ENCODE measurements at regions not wholly inside any gene's neighbourhood (a gene's known extent, or its start where the extent isn't known, plus 50 kb on each side); places are given as distances from the start of the nearest gene placed in this dataset.

- no peak for DNase-seq
Observed at GRCh38 chr5:82679660-82680059, 397.5 kb downstream of the TMEM167A start.

DNA sequence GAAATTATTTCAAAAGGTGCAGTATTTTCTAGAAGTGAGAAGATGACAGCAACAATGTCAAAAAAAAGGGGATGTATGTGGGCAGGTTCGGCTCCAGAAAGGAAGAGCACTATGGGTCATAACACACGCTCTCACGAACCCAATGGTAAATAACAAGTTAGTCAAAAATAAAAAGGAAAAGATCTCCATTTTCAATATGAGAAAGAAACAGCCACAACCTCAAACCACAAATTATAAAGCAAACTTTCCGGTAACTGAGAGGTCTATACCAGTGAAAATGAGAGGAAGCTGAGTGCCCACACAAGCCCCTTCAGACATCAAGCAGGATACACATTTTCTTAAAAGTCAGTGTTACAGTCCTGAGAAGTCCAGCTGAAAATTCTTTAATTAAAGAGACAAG is 398.5 kb upstream of the RPS23 start:
- DNase-seq: no peak

DNA sequence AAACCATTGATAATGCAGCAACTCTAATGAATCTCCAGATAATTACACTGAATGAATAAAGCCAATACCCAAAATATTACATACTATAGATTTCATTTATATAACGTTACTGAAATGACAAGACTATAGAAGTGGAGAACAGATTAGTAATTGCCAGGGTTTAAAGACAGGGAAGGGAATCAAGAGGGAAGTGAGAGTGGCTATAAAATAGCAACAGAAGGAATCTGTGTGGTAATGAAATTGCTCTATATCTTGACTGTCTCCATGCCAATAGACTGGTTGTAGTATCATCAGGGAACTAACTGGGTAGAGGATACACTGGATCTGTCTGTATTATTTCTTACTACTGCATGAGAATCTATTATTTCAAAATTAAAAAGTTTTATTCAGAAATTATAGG is 396.5 kb upstream of the RPS23 start:
- no peak for DNase-seq

DNA sequence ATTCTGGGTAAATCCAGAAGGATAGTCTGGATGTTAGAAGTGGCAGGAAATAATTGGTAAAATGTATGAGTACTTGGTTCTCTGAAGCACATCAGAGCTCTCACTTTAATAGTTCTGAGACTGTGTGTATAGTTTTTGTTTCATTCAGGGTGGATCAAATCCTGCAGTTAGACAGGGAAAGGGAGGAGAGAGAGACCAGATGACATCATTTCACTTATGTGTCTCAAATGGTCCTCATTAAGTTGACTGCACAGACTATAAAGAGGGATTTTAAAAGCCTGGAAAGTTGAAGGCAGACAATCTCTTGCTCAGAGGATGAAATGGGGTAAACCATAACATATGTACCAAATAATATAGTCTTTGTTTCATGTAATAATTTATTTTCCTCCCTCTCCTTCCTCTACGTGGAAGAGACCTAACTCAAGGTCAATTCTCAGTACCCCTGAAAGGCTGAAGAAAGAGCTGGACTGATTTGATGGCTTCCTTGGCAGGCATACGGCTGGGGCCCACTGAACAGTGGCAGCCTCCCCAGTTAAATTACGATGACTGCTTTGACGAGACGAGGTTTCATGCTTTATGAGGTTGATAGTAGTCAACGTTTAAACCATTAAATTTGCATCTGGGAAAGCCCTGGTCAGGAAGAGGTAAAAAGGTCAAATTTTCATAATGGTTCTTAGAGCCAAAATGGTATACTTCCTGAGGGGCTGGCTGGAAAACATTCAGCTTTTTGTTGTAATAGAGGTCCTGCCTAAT is 395.1 kb upstream of the RPS23 start:
- no peak for DNase-seq

GRCh38 chr5:82670692-82671091 is 392.5 kb upstream of the RPS23 start:
- DNase-seq: no peak

GRCh38 chr5:82669720-82670119 is 391.6 kb upstream of the RPS23 start:
- DNase-seq: no peak

- DNase-seq: no peak
Observed at GRCh38 chr5:82666312-82666711, 388.2 kb upstream of the RPS23 start.

GRCh38 chr5:82664732-82665131 is 386.6 kb upstream of the RPS23 start:
- DNase-seq: peak; percentile 45

DNA sequence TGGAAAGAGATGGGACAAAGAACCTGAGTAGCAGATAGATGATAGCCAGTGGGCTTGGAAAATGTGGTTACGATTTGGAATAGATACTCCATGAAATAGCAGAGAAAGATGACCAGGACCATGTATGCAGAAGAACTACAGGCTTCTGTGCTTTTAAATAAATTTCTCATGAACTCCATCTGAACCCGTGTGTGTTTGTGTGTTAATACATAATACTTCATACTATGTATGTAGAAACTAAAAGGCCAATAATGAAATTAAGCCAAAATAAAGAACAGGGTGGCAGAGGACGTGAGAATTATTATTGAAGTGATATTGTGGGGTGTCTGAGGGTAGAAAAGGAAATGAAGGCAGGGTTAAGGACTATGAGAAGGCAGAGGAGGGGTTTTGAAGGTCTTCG is 385.1 kb upstream of the RPS23 start:
- no peak for DNase-seq

GRCh38 chr5:82662340-82662739 is 384.2 kb upstream of the RPS23 start:
- DNase-seq: no peak

DNA sequence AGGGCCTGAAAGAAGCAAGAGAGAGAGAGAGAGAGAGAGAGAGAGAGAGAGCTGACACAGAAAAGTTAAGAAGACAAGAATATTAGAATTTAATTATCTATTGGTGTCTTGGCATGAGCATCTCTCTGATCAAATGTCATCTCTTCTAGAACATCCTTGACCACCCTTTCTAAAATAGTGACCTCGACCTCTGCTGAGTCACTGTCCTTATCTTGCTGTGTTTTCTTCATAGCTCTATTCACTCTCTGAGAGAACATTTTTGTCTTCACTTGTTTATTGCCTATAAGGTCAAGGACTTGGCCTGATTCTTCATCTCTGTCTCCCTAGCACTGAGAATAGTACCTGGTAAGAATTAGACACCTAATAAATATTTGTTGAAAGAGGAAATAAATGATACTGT is 383.8 kb upstream of the RPS23 start:
- no peak for DNase-seq

DNA sequence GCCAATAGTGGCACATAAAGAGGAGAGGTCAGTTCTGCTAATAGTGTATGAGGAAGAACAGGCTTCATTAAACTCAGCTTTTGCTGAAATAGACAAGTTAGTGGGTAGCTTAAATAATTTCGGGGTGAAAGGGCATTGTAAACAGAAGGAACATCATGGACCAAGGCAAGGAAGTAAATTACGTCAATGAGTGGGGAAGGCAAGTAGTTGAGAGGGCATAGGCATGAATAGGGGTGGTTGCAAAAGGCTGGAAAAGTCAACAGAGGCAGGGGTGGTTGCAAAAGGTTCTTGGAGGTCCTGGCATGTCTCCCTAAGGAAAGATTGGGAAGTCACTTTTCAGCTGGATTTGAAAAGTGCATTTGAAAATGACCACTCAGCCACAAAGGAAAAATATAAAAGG is 383.3 kb upstream of the RPS23 start:
- no peak for DNase-seq

DNA sequence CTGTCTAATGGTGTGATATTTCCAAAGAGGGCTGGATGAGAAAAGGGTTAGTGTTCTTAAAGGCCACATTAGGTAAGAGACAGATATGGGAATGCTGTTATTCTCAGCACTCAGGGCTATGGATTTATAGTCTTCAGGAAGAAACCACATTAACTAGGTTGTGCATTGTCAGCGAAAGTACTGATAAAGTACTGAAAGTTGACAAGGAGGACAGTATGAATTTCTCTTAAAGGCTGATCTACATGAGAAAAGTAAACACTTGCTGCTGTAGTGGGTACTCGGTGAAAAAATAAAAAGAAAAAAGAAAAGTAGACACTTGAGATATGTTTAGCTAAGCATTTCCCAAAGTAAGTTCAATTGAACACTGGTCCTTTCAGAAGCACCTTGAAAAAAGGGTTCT is 381.0 kb upstream of the RPS23 start:
- no peak for DNase-seq

GRCh38 chr5:82657033-82657699 is 379.0 kb upstream of the RPS23 start:
- no peak for DNase-seq

DNA sequence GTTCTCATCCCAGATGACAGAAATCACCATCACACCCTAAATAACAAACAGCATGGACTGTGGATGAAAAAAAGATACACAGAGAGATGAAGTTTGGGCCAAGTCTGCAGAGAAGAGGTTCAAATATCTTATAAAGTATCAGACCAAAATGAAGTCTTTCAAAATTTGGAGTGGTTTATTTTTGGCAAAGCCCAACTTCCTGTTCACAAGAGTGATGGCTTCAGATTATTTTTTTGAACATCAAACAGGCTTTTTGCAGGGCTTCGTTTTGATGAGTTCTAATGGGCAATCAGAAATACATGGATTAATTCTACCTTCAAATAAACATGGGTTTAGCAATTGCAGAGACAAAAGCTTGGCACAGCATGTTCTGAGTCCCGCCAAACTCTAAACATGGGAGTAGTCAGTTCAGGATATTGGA is 378.2 kb upstream of the RPS23 start:
- no peak for DNase-seq

- no peak for DNase-seq
Observed at GRCh38 chr5:82655078-82655477, 376.9 kb upstream of the RPS23 start.

DNA sequence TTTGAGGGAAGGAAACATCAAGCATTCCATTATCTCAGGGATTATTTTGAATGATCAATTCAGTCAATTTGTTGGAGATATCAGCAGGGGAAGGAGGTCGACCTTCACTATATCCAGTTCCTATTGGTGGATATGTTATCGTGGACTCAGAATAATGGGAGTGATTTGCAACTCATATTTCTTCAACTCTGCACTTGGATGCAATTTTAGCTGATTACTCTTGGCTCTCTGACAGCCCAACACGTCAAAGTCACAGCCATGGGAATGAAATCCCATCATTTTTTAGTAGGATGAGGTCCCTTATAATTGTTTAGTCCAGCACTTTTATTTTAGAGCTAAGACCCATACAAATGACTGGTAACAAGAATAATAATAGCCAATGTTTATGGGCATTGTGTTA is 371.8 kb upstream of the RPS23 start:
- no peak for DNase-seq

DNA sequence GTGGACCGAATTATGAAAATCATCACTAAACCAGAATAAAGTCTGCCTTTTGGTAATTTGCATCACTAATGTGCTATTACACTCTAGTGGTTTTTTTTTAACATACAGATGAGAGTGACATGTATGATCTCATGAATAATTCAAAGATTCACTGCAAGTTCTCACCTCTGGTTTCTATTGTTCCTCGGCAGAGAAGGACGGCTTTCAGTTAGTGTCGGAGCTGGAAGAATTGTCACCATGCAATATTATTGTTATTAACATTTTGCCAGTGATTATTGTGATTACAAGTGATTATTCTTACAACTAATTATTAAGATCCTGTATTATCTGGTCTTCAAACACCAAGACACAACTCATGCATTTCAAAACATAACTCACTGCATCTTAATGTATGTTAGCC is 366.6 kb upstream of the RPS23 start:
- no peak for DNase-seq

GRCh38 chr5:82644229-82644628 is 366.1 kb upstream of the RPS23 start:
- DNase-seq: no peak

GRCh38 chr5:82642313-82642712 is 364.2 kb upstream of the RPS23 start:
- no peak for DNase-seq

DNA sequence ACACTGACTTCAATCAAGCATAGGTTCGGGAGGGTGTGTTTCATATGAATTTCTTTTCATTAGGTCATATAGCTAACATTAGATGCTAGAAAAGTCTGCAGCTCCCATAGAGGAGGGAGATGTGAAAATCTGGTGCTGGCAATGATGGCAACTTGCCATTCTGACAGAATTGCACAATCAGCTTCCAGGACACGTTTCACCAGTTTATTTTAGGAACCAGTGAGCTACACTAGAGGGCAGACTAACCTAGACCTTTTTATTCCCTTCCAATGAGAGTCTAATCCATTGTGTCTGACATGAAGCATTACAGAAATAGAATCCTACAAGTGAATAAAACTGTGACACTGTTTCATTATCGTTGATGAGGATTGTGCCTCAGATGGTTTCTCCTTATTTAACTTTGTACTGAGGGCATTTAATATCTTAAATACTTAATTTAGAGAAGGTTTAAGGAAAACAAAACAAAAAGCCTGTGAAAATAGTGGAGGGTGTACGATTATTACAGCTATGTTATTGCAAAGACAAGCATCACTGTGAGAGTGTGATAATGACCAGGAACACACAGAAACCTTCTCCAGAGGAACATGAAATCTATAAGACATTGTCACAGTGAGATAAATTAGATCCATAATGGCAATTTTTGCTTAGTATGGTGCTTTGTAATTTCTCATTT is 363.3 kb upstream of the RPS23 start:
- DNase-seq: peak; percentile 78

DNA sequence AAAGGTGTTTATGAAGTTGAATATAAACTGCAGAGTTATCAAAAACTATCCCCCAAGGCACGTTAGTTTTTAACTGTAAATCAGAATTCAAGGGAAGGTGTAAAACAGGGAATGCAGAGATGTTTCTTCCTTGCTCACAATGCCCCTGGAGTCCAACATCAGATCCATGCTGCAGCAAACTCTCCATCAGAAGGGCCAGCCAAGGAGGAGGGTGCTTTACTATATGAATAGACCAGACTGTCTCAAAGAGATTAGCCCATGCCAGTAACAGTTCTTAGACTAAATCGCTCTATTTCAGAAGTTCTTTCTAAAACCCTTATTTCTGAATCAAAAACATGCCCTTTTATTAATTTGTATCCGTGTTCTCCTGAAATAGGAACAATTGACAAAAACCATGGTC is 362.8 kb upstream of the RPS23 start:
- no peak for DNase-seq

DNA sequence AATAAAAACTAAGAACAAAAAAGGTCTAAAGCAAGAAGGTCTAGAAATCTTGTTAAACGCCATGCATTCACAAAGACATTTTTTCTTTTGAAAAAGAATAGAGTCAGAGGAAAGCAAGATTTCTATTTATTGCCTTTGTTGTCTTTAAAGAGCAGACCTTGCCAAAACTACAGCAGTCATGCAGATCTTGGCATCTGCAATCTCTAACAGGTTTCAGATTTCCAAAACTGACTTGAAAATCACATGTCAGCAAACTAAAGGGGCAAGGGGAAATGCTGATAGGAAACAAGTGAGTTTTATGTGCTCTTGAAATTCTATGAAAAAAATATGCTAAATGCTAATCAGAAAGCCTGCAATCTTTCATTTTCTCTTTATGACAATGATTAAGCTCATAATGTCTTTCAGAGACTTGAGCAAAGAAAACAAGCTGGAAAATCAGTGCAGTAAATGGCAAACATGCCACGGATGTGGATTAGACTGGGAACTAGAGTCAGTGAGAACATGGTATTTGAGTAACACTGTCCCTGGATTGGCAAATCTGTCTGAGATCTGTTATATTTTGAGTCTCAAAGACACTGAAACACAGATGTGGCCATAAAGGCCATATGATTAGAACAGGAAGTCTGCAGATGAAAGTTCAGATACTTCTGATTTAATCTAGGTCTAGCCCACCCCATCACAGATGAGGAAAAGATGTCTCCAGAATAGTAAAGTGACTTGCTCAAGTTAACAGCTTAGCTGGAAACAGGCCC is 361.4 kb upstream of the RPS23 start:
- no peak for DNase-seq

DNA sequence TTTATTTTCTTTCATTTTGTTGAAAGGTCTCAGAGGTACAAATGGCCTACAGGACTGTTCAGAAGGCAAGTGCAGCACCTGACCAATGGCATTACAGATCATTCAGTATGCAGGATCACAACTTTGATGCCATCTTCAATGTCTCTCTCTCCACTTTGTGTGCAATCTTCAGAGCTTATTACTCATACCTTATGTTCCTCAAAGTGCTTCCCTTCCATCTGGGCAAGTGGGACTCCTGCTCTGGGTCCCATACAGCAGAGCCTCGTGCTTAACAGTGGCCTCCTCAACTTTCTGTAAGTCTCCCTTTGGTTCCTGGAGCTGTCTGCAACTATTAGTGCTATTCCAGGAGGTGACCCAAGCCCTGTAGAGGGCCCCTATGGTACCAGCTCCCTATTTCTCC is 358.4 kb upstream of the RPS23 start:
- no peak for DNase-seq

Measured in NCI-H1092 treated with DMSO at 0.1 percent for 48 hours (cell line).